GM06990 (cell line): ENCODE measurements at regions not wholly inside any gene's neighbourhood (a gene's known extent, or its start where the extent isn't known, plus 50 kb on each side); places are given as distances from the start of the nearest gene placed in this dataset.

Experiments used
- DNase-seq: peaks from one replicate; pipeline ENCODE4 v3.0.0-alpha.2; 2011; ENCODE audit not compliant: insufficient read length; ENCODE audit errors: extremely low read depth
- H3K27me3 ChIP-seq: replicated peaks from 2 replicates; pipeline ENCODE4 v1.6.0; 2011; ENCODE audit warnings: low read length; ENCODE audit not compliant: control insufficient read depth, insufficient read depth
- H3K36me3 ChIP-seq: 2 replicates; pipeline ENCODE4 v1.5.1; 2011; ENCODE audit warnings: low read length; ENCODE audit not compliant: control insufficient read depth, insufficient read depth
- H3K4me3 ChIP-seq: replicated peaks from 2 replicates; pipeline ENCODE4 v1.5.1; 2011; ENCODE audit warnings: low read depth, mild to moderate bottlenecking, control low read depth, low read length
- CTCF ChIP-seq: IDR thresholded peaks from 2 replicates; pipeline ENCODE4 v1.5.1; 2011; ENCODE audit warnings: low read length, control low read depth, mild to moderate bottlenecking, inconsistent platforms; ENCODE audit not compliant: insufficient read depth, poor library complexity, severe bottlenecking

GRCh38 chr14:80315681-80316080 is 104.4 kb upstream of the DIO2 start:
- Histone ChIP-seq H3K27me3 (no peaks in the 10 kb centered on the region), H3K4me3 (no peak overlapping the region), H3K36me3 (no peaks in the 10 kb centered on the region)
- no peak for DNase-seq
- no peak for TF ChIP-seq CTCF

GRCh38 chr14:80313806-80314205 is 102.5 kb upstream of the DIO2 start:
- H3K4me3 ChIP-seq: no peak overlapping the region
- DNase-seq: no peak
- TF ChIP-seq CTCF: no peak
- H3K27me3 ChIP-seq: no peaks in the 10 kb centered on the region
- H3K36me3 ChIP-seq: no peaks in the 10 kb centered on the region

GRCh38 chr14:80310938-80311750 is 99.8 kb upstream of the DIO2 start:
- no peak for DNase-seq
- Histone ChIP-seq H3K27me3 (no peaks in the 10 kb centered on the region), H3K4me3 (no peak overlapping the region), H3K36me3 (no peaks in the 10 kb centered on the region)
- no peak for TF ChIP-seq CTCF

GRCh38 chr14:80304125-80304766 is 92.9 kb upstream of the DIO2 start:
- Histone ChIP-seq H3K27me3 (no peaks in the 10 kb centered on the region), H3K36me3 (no peaks in the 10 kb centered on the region), H3K4me3 (no peak overlapping the region)
- no peak for DNase-seq
- TF ChIP-seq CTCF: no peak

- DNase-seq: no peak
- H3K4me3 ChIP-seq: no peak overlapping the region
- TF ChIP-seq CTCF: no peak
- no peaks in the 10 kb centered on the region for H3K36me3 ChIP-seq
- H3K27me3 ChIP-seq: no peaks in the 10 kb centered on the region
These were observed 89.0 kb upstream of the DIO2 start for GRCh38 chr14:80300351-80300750.
